ENCODE measurements at regions not wholly inside any gene's neighbourhood (a gene's known extent, or its start where the extent isn't known, plus 50 kb on each side); places are given as distances from the start of the nearest gene placed in this dataset.

DNA sequence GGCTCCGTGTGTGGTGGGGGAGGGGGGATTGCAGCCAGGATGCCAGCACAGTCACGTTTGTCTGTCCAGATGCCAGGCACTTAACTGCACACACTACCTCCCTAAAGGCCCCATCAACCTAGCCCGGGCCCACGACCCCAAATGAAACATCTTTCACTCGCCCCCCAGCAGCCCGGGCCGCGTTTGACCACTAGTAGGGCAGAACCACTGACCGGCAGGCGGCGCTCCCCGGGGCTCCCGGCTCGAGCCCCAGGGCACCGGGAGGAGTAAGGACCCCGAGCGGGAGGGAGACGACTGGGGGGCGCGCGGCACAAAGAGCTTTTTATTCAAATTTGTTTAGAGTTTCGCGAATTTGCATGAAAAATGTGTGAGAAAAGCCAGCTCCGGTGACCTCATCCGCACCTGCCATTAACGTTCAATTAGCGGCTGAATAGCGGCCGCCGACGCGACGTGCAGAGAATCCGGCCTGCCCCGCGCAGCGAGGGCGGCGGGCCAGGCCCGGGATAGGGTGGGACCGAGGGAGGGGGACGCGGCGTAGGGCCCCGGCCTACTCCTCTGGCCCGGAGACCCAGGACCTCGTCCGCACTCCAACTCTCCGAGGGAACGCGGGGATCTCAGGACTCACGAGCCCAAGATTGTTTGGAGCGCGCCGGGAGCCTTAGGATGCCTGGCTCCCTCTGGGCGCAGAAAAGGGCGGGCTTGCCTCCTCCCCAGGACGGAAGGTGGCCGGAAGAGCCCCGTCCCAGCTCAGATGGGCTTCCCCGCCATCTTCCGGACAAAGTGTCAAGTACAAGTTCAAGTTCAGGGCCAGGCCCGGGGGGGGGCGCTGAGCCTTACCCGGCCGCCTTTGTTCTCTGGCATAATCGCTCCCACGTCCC lies 64.9 kb upstream of the POLG start:
- DNase-seq = peak; percentile 47

DNA sequence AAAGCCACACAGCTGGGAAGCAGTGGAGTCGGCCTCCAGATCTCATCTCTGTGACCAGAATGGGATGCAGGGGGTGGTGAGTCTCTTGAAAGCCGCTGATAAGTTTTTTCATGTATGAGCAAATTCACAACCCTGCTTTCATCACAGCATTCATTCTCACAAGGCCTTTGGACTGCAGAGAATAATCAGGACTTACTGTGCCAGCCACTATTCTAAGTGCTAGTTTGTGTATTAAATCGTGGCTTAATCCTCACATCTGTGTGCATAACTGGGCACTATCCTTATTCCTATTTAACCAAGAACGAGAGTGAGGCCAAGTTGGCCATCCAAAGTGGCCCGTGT lies 64.2 kb upstream of the POLG start:
- DNase-seq = no peak

DNA sequence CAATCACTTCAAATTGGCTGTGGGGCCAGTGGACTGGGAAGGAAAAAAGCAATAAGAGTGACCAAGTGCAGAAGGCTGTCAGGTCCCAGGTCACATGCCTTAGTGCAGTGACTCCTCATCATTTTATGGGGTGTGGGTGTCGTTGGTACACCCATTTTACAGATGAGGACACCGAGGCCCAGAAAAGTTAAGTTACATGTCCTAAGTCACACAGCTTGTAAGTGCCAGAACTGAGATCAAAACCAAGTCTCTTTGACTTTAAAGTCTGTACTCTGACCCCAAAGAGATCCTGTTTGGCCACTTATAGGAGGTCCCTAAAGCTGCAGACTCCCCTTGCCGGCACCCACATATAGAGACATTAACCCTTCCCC lies 63.0 kb upstream of the POLG start:
- no peak for DNase-seq

DNA sequence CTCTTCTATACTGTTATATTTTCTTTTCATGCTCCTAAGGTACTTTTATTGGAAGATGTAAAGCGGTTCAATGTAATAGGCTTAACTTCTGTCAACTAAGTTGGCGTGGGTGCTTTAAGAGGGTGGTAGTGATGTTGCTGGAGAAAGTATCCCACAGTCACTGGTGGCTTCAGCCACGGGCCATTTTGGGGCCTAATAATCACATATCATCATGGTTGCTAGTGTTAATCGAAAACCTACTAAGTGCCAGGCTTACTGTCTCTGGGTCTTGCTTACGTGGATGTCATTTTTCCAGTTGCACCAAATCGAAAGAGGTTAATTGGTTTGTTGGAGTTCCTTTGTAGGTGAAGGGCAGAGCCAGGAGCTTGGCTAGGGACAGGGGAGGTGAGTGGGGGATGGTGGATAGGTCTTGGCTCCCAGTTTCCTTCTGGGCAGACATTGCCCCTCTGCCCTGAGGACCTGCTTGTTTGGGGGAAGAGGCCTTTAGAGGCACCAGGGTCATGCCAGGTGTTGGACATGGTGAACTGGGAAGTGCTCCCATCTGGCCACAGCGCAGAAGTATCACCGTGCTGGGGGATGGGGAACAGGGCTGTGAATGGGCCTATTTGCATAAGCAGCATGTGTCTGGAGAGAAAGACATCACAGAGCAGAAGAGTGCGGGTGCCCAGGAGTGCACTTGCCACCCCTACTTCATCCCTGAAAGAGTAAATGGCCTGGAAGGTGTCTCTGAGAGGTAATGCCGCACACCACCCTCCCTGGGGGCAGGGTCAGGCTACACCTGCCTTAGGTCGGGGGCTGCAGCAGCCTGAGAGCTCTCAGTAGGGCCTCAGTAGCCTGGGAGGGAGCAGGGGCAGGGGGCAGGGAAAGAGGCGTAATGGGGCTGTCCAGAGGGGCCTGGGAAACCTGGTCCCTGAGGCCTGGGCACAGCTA lies 62.4 kb upstream of the POLG start:
- DNase-seq = no peak

DNA sequence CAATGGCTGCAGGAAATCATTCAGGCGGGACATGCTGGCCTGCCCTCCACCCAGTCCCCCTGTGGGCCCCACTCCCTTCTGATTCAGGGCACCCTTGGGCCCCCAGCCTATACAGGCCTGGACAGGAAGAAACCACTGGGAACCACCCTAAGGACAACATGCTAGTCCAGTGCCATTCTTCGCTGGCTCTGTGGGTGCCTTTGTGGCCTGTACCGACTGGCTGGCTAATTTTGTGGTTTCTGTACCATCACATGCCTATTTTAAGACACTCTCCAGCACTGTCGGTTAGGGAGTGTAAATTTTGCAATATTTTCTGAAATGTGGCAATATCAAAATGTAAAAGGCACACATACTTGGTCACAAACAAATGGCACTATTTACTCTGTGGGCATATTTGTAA lies 61.4 kb upstream of the POLG start:
- DNase-seq = no peak

DNA sequence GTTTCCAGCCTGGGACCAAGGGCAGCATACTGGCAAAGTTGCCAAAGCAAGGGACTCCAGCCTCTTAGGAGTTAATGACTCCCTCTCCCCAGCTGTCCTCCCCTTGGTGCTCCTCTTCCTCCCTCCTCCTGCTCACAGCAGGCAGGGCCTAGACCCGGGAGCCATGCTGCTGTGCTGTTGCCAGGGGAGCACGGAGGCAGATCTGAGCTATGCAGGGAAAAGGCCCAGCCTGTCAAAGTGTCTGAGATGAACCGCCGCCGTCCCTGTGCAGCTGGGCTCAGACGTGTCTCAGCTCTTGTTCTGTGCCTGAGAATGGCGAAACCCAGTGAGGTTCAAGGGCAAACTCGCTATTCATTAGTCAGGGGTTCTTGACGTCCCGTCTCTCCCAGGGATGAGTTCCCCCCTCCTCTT lies 60.8 kb upstream of the POLG start:
- DNase-seq = no peak

DNA sequence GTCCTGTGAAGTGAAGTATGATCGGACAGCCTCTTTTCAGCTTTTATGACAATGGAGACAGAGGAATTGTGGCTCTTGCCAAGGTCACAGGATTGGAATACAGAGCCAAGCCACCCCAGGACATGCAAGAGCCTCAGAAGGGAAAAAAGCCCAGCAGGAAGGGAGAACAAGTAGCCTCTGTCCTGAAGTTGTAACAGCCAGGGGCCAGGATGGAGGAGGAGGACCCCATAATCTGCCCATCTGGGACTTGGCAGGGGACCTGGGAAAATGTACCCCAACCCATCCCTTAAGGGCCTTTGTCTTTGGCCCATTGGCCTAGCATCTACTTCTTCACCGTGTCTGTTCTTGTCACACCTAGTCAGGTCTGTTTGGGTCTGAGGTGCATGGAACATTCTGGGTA lies 60.4 kb upstream of the POLG start:
- no peak for DNase-seq

DNA sequence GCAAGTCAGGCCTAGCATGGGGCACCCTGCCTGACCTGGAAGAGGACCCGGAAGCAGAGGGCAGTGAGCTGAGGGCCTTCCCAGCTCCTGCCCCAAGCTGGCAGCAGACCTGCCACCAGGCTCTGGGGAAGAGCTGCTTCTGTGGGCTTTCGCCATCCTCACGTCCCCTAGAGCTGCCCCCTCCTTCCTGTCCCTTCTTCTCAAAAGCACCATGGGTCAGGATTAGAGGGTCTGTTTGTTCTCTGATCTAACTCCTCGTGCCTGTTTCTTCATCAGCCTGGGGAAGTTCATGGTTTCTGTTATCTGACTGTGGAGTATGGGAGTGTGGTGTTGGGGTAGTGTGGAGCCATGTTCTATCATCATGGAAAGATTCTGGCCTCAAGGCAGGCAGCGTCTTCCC lies 58.4 kb upstream of the POLG start:
- DNase-seq = no peak

DNA sequence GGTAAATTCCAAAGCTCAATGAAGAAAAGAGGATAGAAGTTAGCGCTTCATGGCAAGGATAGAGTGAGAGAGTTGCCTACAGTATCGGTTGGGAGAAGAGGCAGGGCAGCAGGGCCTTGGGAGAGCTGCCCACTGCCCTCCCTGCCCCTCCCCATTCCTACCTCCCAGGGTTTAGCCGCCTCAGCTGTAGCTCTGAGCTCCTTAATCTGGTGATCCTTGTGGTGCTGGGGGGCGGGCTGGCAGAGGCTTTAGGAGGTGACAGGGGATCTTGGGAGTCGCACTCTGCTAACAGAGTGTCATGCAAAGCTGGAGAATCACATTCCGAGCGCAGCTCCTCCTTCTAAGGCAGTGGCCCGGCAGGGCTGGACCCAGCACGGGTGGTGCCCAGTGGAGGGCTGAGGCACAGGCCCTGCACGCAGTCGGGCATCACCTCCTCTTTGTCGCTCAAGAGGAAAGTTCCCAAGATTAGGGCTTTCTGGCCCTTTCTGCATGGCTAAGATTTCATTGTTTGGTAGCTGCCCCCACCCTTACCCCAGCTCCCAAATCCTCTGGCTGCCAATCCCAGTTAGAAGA lies 57.1 kb upstream of the POLG start:
- no peak for DNase-seq

DNA sequence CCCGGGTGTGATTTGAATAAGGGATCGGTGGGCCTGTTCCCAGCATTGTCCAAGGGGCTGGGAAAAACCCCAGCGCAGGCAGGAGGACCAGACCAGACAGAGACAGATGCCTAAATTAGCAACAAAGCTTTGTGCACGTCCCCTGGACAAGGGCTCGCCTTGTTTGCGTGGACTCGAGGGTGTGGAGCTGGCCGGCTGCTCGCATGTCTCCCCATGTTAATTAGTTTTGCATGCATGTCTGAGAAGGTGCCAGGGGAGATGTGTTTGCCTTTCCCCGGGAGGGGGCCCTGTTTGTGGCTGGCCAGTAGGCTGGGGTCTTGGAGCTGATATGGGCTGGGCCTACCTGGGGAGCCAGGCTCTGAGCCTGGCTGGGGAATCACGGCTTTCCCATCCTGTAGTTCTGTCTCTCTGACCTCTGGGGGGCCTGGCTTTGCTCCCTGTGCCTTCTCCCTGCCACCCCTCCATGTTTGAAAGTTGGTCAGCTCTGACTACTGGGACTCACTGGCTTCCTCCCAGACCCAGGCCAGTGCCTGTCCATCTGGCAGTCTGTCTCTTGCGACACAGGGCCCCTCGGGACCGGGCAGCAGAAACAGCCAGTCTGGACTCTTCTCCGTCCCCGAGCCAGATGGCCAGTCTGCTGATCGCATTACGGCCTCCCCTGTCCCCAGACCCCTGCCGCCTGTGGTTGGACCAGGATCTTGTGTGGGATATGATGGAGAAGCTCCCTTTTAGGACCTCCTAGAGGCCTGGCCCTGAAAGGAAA lies 55.4 kb upstream of the POLG start:
- DNase-seq = no peak

DNA sequence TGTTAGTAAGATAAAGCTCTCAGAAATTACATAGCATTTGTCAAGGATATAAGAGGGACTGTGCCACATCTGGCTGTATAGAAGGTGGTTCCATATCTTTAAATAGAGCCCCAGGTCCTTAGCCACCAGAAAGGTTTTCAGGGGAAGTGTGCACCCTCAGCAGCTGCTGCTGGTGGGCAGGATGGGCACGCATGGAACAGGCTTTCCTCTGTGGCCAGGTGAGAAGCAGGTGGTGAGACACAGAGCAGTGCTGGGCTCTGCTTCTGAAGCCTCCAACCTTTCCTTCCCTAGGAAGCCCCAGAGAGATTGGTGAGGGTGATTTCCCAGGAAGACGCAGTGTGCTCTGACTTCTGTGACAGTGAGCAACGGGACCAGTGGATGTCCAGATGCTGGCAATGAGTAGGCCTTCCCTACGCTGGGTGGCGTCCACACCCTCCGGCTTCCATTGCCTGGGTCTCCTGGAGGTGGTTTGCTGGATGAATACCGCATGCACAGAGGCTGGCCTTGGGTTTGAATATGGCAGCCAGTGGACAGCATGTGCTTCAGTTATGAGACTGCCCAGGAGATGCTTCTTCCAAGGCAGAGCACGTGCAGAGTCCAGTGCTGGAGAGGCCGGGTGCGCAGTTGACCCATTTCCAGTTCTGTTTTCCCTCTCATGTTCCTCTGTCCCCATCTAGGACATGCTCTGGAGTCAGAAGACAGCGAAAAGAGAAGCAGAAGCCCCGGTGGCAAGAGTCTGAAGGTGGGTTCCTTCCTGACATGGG lies 52.7 kb upstream of the POLG start:
- DNase-seq = no peak

DNA sequence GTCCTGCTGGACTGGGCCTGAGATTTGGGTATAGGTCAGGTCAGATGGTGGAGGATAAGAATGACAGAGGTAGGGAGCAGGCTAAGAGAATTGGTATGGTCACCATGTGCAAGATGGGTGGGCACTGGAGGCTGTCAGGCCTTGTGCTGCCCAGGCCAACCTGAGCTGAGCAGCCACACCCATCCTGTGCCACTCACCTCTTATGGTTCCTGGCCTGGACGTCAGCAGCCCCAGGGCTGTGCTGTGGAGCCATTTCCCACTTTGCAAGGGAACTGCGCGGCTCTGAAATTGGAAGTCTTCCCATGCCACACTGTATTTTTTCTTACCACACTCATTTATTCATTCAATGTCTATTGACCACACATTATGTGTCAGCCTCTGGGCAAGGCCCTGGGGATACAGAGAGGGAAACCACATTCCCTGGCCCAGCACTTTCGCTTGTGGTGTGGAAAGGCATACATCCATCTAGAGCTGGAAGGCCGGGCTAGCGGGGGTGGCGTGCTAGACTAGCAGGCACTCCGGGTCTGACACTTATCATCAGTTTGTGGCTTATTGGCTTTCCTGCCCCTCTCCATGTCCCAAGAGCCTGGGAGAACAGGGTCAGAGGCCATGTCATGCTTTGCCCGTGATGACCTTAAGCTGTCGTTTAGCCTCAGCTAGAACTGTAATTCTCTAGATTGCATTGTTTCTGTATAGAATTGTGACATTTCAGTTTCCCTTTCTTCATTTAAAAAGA lies 51.1 kb upstream of the POLG start:
- no peak for DNase-seq
